Loucy (cell line): ENCODE measurements at regions not wholly inside any gene's neighbourhood (a gene's known extent, or its start where the extent isn't known, plus 50 kb on each side); places are given as distances from the start of the nearest gene placed in this dataset.

Experiments used
- H2AFZ ChIP-seq: fragments of 200-600 bp; sonication (generic); 2 replicates; pipeline ENCODE4 v1.6.0; 2016; ENCODE audit warnings: antibody characterized with exemption, mild to moderate bottlenecking, low read length, moderate library complexity
- H3F3A ChIP-seq: fragments of 200-600 bp; 2 replicates; pipeline ENCODE4 v1.6.0; 2016; ENCODE audit warnings: antibody characterized with exemption, low read depth, mild to moderate bottlenecking
- H3K27me3 ChIP-seq: fragments of 200-600 bp; sonication (generic); 2 replicates; pipeline ENCODE4 v1.6.1; 2014; ENCODE audit warnings: low read length, mild to moderate bottlenecking; ENCODE audit not compliant: insufficient read depth, poor library complexity, severe bottlenecking
- H3K36me3 ChIP-seq: fragments of 200-600 bp; sonication (generic); 2 replicates; pipeline ENCODE4 v1.6.1; 2016; ENCODE audit warnings: low read length; ENCODE audit not compliant: insufficient read depth
- H3K4me1 ChIP-seq: fragments of 200-600 bp; sonication (generic); 2 replicates; pipeline ENCODE4 v1.5.1; 2014; ENCODE audit warnings: low read length, mild to moderate bottlenecking; ENCODE audit not compliant: insufficient read depth, poor library complexity, severe bottlenecking
- H3K4me2 ChIP-seq: fragments of 200-600 bp; sonication (generic); 2 replicates; pipeline ENCODE4 v1.6.0; 2014; ENCODE audit warnings: antibody characterized with exemption, low read length, low read depth, mild to moderate bottlenecking; ENCODE audit not compliant: poor library complexity, severe bottlenecking
- H3K4me3 ChIP-seq: fragments of 200-600 bp; sonication (generic); 2 replicates; pipeline ENCODE4 v1.5.1; 2014; ENCODE audit warnings: low read length, mild to moderate bottlenecking, mixed read lengths; ENCODE audit not compliant: poor library complexity, severe bottlenecking
- H3K79me2 ChIP-seq: fragments of 200-600 bp; sonication (generic); 2 replicates; pipeline ENCODE4 v1.6.1; 2014; ENCODE audit warnings: low read length; ENCODE audit not compliant: insufficient read depth
- H3K9ac ChIP-seq: fragments of 200-600 bp; sonication (generic); 2 replicates; pipeline ENCODE4 v1.6.0; 2014; ENCODE audit warnings: mild to moderate bottlenecking, low read depth, low read length, moderate library complexity; ENCODE audit not compliant: poor library complexity, severe bottlenecking
- H3K9me2 ChIP-seq: fragments of 200-600 bp; sonication (generic); replicated peaks from 2 replicates; pipeline ENCODE4 v1.6.1; 2016; ENCODE audit warnings: low read depth, low read length, mixed read lengths
- H3K9me3 ChIP-seq: fragments of 200-600 bp; sonication (generic); 2 replicates; pipeline ENCODE4 v1.6.1; 2014; ENCODE audit warnings: mild to moderate bottlenecking, antibody characterized with exemption, low read length, low read depth; ENCODE audit not compliant: insufficient read depth
- H4K20me1 ChIP-seq: fragments of 200-600 bp; sonication (generic); 2 replicates; pipeline ENCODE4 v1.6.0; 2014; ENCODE audit warnings: antibody characterized with exemption, low read length, mild to moderate bottlenecking; ENCODE audit not compliant: insufficient read depth, poor library complexity, severe bottlenecking
- CTCF ChIP-seq: fragments of 200-600 bp; sonication (generic); conservative IDR thresholded peaks from 2 replicates; pipeline ENCODE4 v1.5.1; 2014; ENCODE audit warnings: mild to moderate bottlenecking, antibody characterized with exemption, low read length
- EZH2phosphoT487 ChIP-seq: fragments of 200-600 bp; IDR thresholded peaks from 2 replicates; pipeline ENCODE4 v1.6.1; 2018; ENCODE audit warnings: antibody characterized with exemption, mild to moderate bottlenecking, moderate library complexity, borderline replicate concordance

- Histone ChIP-seq H3K9me2 (no peaks in the 10 kb centered on the region), H3K79me2 (no peaks in the 10 kb centered on the region), H3K36me3 (no peaks in the 10 kb centered on the region), H3K9ac (no peak overlapping the region), H3K27me3 (no peaks in the 10 kb centered on the region), H2AFZ (no peak overlapping the region), H3F3A (no peaks in the 10 kb centered on the region), H3K4me3 (no peak overlapping the region), H3K4me1 (peaks cover 10% of the 10 kb centered on the region), H3K9me3 (no peaks in the 10 kb centered on the region), H3K4me2 (no peak overlapping the region), H4K20me1 (no peaks in the 10 kb centered on the region)
- no peak for TF ChIP-seq CTCF
- no peak for TF ChIP-seq EZH2phosphoT487
Observed at GRCh38 chr18:46423226-46423805, 233.7 kb downstream of the LOXHD1 start.

- no peak overlapping the region for H2AFZ ChIP-seq
- H3F3A ChIP-seq: no peaks in the 10 kb centered on the region
- no peak overlapping the region for H3K9ac ChIP-seq
- H3K4me2 ChIP-seq: no peak overlapping the region
- H3K9me2 ChIP-seq: no peaks in the 10 kb centered on the region
- H3K36me3 ChIP-seq: no peaks in the 10 kb centered on the region
- H3K27me3 ChIP-seq: no peaks in the 10 kb centered on the region
- no peaks in the 10 kb centered on the region for H3K4me1 ChIP-seq
- H4K20me1 ChIP-seq: no peaks in the 10 kb centered on the region
- no peak overlapping the region for H3K4me3 ChIP-seq
- TF ChIP-seq CTCF: no peak
- no peak for TF ChIP-seq EZH2phosphoT487
- H3K79me2 ChIP-seq: no peaks in the 10 kb centered on the region
- H3K9me3 ChIP-seq: no peaks in the 10 kb centered on the region
Observed at GRCh38 chr18:46424898-46425297, 232.1 kb downstream of the LOXHD1 start.

- TF ChIP-seq CTCF (no peak), EZH2phosphoT487 (no peak)
- Histone ChIP-seq H4K20me1 (no peaks in the 10 kb centered on the region), H3K9me2 (no peaks in the 10 kb centered on the region), H3K27me3 (no peaks in the 10 kb centered on the region), H3K4me1 (no peaks in the 10 kb centered on the region), H3K36me3 (no peaks in the 10 kb centered on the region), H3K4me3 (no peak overlapping the region), H3K9ac (no peak overlapping the region), H3K9me3 (no peaks in the 10 kb centered on the region), H2AFZ (no peak overlapping the region), H3K4me2 (no peak overlapping the region), H3F3A (no peaks in the 10 kb centered on the region), H3K79me2 (no peaks in the 10 kb centered on the region)
Observed at GRCh38 chr18:46425511-46425910, 231.5 kb downstream of the LOXHD1 start.
